ENCODE measurements at regions not wholly inside any gene's neighbourhood (a gene's known extent, or its start where the extent isn't known, plus 50 kb on each side); places are given as distances from the start of the nearest gene placed in this dataset.
"Not testable (repeated sequence)": the region's sequence is repeated elsewhere in the genome, so short reads cannot be mapped to it uniquely, and the experiment has no call there.

DNA sequence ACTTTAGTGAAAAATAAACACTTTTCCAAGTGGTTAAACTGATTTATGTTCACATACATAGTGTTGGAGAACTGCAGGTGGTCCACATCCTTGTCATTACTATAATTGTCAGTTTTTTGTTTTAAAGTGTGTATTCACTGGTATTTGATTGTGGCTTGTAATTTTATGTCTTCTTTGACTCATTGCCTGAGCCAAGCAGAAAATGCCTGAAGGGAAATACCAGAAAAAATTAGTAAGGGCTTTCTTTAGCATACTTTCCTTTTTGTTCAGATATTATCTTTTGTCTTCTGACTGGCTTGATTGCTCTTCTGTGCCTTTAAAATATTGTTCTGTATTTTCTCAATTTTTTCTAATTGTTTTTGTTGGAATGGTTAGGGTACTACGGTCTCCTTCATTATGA, 981.3 kb downstream of the C4orf33 start:
- Histone ChIP-seq H3K27ac (ENCODE audit: low read depth in 2 of 2, low read length in 2 of 2) (no peak overlapping the region), H3K9me3 (ENCODE audit: control insufficient read depth in 2 of 3, insufficient read depth in 1 of 3, low read length in 3 of 3) (no peaks in the 10 kb centered on the region), H3K36me3 (ENCODE audit: control insufficient read depth in 2 of 3, insufficient read depth in 3 of 3, low read length in 3 of 3) (no peaks in the 10 kb centered on the region), H3K4me1 (ENCODE audit: control insufficient read depth in 2 of 3, insufficient read depth in 2 of 3, low read depth in 1 of 3, low read length in 3 of 3) (peaks cover 0 to 10% (median 0%) of the 10 kb centered on the region in 3 donors), H3K4me3 (ENCODE audit: low read length in 3 of 3) (no peak overlapping the region), H3K27me3 (ENCODE audit: control insufficient read depth, insufficient read depth, low read length) (no peaks in the 10 kb centered on the region), H3K9ac (ENCODE audit: low read length in 3 of 3) (no peak overlapping the region)
- no peak for FAIRE-seq
- DNase-seq = peak in 2 of 5 donors; percentile 45 to 46
- intact Hi-C loops (cut with DNase I) = no loop called here
- no peak for TF ChIP-seq CTCF (IDR thresholded peaks at IDR 0.05; ENCODE audit: borderline replicate concordance, extremely low read depth, insufficient read depth)

DNA sequence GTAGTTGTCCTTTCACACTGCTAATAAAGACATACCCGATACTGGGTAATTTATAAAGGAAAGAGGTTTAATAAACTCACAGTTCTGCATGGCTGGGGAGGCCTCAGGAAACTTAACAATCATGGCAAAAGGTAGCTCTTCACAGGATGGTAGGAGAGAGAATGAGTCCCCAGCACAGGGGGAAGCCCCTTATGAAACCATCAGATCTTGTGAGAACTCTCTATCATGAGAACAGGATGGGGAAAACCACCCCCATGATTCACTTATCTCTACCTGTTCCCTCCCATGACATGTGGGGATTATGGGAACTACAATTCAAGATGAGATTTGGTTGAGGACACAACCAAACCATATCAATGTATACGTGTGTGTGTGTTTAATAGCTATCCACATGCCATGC, 983.1 kb downstream of the C4orf33 start:
- DNase-seq; H3K36me3 ChIP-seq (ENCODE audit: control insufficient read depth in 2 of 3, insufficient read depth in 3 of 3, low read length in 3 of 3); intact Hi-C loops (cut with DNase I); H3K27me3 ChIP-seq (ENCODE audit: control insufficient read depth, insufficient read depth, low read length); H3K27ac ChIP-seq (ENCODE audit: low read depth in 2 of 2, low read length in 2 of 2); H3K4me3 ChIP-seq (ENCODE audit: low read length in 3 of 3); H3K9me3 ChIP-seq (ENCODE audit: control insufficient read depth in 2 of 3, insufficient read depth in 1 of 3, low read length in 3 of 3); H3K9ac ChIP-seq (ENCODE audit: low read length in 3 of 3); FAIRE-seq; H3K4me1 ChIP-seq (ENCODE audit: control insufficient read depth in 2 of 3, insufficient read depth in 2 of 3, low read depth in 1 of 3, low read length in 3 of 3): not testable (repeated sequence)

DNA sequence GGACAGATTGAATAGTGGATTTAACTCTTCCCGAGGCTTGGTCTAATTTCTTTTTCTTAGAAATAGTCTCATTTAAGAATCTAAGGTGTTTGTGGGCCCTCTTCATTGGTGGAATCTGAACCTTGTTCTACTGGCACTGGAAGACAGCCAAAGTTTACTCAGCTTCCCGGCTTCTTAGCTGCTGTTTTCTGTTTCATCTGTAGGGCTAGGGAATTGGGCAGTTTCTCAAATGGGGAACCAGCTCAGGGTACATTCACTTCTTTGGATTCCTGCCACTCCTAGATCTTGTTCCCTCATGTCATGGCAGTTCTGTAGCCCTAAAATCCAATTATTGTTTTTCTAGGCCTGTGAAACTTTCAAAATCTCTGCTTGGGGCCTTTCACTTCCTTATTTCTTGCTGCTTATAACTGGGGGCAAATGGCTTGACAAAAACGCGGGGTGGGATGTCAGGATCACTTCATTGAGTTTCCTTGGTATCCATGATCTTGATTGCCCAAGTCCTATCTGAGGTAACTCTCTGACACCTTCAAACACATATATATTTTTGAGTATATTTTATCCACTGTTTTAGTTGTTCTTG, 985.0 kb downstream of the C4orf33 start:
- H3K27ac ChIP-seq (ENCODE audit: low read depth in 2 of 2, low read length in 2 of 2) = peak overlapping the region in 1 of 2 donors; percentile 8
- no peak for DNase-seq
- H3K4me3 ChIP-seq (ENCODE audit: low read length in 3 of 3) = no peak overlapping the region
- intact Hi-C loops (cut with DNase I) = no loop called here
- H3K9ac ChIP-seq (ENCODE audit: low read length in 3 of 3) = no peak overlapping the region
- H3K9me3 ChIP-seq (ENCODE audit: control insufficient read depth in 2 of 3, insufficient read depth in 1 of 3, low read length in 3 of 3) = no peaks in the 10 kb centered on the region
- H3K27me3 ChIP-seq (ENCODE audit: control insufficient read depth, insufficient read depth, low read length) = no peaks in the 10 kb centered on the region
- no peak for TF ChIP-seq CTCF (IDR thresholded peaks at IDR 0.05; ENCODE audit: borderline replicate concordance, extremely low read depth, insufficient read depth)
- no peak for FAIRE-seq
- H3K36me3 ChIP-seq (ENCODE audit: control insufficient read depth in 2 of 3, insufficient read depth in 3 of 3, low read length in 3 of 3) = no peaks in the 10 kb centered on the region
- H3K4me1 ChIP-seq (ENCODE audit: control insufficient read depth in 2 of 3, insufficient read depth in 2 of 3, low read depth in 1 of 3, low read length in 3 of 3) = no peaks in the 10 kb centered on the region

GRCh38 chr4:130090427-130090826, 994.5 kb downstream of the C4orf33 start:
- no peaks in the 10 kb centered on the region for H3K4me1 ChIP-seq (ENCODE audit: control insufficient read depth in 2 of 3, insufficient read depth in 2 of 3, low read depth in 1 of 3, low read length in 3 of 3)
- H3K36me3 ChIP-seq (ENCODE audit: control insufficient read depth in 2 of 3, insufficient read depth in 3 of 3, low read length in 3 of 3) = no peaks in the 10 kb centered on the region
- peak in 1 of 5 donors; percentile 66 for DNase-seq
- no peak overlapping the region for H3K27ac ChIP-seq (ENCODE audit: low read depth in 2 of 2, low read length in 2 of 2)
- H3K27me3 ChIP-seq (ENCODE audit: control insufficient read depth, insufficient read depth, low read length) = no peaks in the 10 kb centered on the region
- no peak overlapping the region for H3K4me3 ChIP-seq (ENCODE audit: low read length in 3 of 3)
- intact Hi-C loops (cut with DNase I) = no loop called here
- no peak for TF ChIP-seq CTCF (IDR thresholded peaks at IDR 0.05; ENCODE audit: borderline replicate concordance, extremely low read depth, insufficient read depth)
- H3K9me3 ChIP-seq (ENCODE audit: control insufficient read depth in 2 of 3, insufficient read depth in 1 of 3, low read length in 3 of 3) = no peaks in the 10 kb centered on the region
- no peak for FAIRE-seq
- H3K9ac ChIP-seq (ENCODE audit: low read length in 3 of 3) = no peak overlapping the region

Measured in kidney (tissue), 13 donors.